ENCODE measurements at regions not wholly inside any gene's neighbourhood (a gene's known extent, or its start where the extent isn't known, plus 50 kb on each side); places are given as distances from the start of the nearest gene placed in this dataset.

DNA sequence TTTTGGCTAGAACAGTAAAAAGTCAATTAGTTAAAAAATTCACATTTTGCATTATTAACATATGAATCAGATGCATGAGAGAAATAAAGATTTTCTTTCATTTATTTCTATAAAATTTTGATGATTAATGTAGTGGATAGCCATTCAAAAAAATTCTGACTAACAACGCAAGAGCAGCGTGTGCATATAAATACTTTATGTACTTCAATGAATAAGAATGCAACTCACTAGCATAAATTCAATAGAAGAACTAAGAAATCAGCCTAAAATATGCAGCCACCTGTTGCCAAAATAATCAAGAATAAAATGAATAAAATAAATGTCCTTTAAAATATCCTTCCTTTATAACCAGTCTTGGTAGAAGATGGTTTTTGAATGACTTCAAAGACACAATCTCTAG lies 471.9 kb downstream of the PDGFC start:
- Histone ChIP-seq H3K27ac (ENCODE audit: low read depth in 2 of 2, low read length in 1 of 2) (no peak overlapping the region), H3K4me3 (ENCODE audit: low read depth in 1 of 2, low read length in 2 of 2) (no peak overlapping the region), H3K36me3 (ENCODE audit: control insufficient read depth in 2 of 2, insufficient read depth in 2 of 2, low read length in 1 of 2) (no peaks in the 10 kb centered on the region), H3K27me3 (ENCODE audit: control insufficient read depth in 1 of 2, insufficient read depth in 2 of 2, low read length in 2 of 2) (peaks cover 0 to 3% of the 10 kb centered on the region in 2 donors), H3K4me1 (ENCODE audit: control insufficient read depth in 2 of 2, insufficient read depth in 2 of 2, low read length in 1 of 2) (no peaks in the 10 kb centered on the region), H3K9me3 (ENCODE audit: control insufficient read depth in 2 of 2, insufficient read depth in 1 of 2, low read depth in 1 of 2, low read length in 1 of 2) (no peaks in the 10 kb centered on the region)
- 93 to 94% methylated on average over 2 of the region's 2 CpGs for WGBS, 2 donors

DNA sequence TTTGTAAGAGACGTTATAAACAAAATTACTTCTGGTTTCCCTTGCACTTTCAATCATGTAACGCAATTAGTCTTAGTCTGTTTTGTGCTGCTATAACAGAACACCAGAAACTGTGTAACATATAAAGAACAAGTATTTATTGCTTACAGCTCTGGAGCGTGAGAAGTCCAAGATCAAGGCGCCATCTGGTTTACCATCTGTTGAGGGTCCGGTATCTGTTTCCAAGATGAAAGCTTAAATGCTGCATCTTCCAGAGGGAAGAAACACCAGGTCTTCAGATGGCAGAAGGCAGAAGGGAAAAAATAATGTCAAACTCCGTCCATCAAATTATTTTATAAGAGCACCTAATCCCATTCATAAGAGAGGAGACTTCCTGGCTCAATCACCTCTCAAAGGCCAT lies 474.1 kb downstream of the PDGFC start:
- Histone ChIP-seq H3K36me3 (ENCODE audit: control insufficient read depth in 2 of 2, insufficient read depth in 2 of 2, low read length in 1 of 2) (no peaks in the 10 kb centered on the region), H3K4me1 (ENCODE audit: control insufficient read depth in 2 of 2, insufficient read depth in 2 of 2, low read length in 1 of 2) (no peaks in the 10 kb centered on the region), H3K9me3 (ENCODE audit: control insufficient read depth in 2 of 2, insufficient read depth in 1 of 2, low read depth in 1 of 2, low read length in 1 of 2) (no peaks in the 10 kb centered on the region), H3K27ac (ENCODE audit: low read depth in 2 of 2, low read length in 1 of 2) (no peak overlapping the region), H3K27me3 (ENCODE audit: control insufficient read depth in 1 of 2, insufficient read depth in 2 of 2, low read length in 2 of 2) (peaks cover 0 to 3% of the 10 kb centered on the region in 2 donors), H3K4me3 (ENCODE audit: low read depth in 1 of 2, low read length in 2 of 2) (no peak overlapping the region)
- WGBS, 2 donors: 88 to 92% methylated on average over 6 of the region's 6 CpGs

DNA sequence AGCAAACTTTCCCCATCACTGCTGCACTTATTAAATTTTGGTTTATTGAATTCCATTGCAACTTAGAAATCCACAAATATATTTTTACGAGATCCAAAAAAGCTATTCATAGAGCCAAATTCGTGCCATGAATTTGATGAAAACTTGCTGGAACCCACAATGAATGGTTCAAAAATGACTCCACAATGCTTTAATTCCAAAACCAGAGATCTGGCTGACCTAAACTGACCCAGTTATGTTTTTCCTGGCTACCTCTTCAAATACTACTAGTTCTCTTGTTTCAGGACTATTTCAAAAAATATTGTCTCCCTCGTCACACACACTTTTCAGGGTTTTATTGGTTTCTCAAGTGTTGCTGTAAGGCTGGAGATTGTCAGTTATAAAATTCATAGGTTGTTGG lies 474.8 kb downstream of the PDGFC start:
- no peaks in the 10 kb centered on the region for H3K4me1 ChIP-seq (ENCODE audit: control insufficient read depth in 2 of 2, insufficient read depth in 2 of 2, low read length in 1 of 2)
- no peaks in the 10 kb centered on the region for H3K9me3 ChIP-seq (ENCODE audit: control insufficient read depth in 2 of 2, insufficient read depth in 1 of 2, low read depth in 1 of 2, low read length in 1 of 2)
- no peak overlapping the region for H3K27ac ChIP-seq (ENCODE audit: low read depth in 2 of 2, low read length in 1 of 2)
- H3K4me3 ChIP-seq (ENCODE audit: low read depth in 1 of 2, low read length in 2 of 2): no peak overlapping the region
- no peaks in the 10 kb centered on the region for H3K36me3 ChIP-seq (ENCODE audit: control insufficient read depth in 2 of 2, insufficient read depth in 2 of 2, low read length in 1 of 2)
- 70 to 72% methylated on average over 3 of the region's 3 CpGs for WGBS, 2 donors
- peaks cover 0 to 3% of the 10 kb centered on the region in 2 donors for H3K27me3 ChIP-seq (ENCODE audit: control insufficient read depth in 1 of 2, insufficient read depth in 2 of 2, low read length in 2 of 2)

DNA sequence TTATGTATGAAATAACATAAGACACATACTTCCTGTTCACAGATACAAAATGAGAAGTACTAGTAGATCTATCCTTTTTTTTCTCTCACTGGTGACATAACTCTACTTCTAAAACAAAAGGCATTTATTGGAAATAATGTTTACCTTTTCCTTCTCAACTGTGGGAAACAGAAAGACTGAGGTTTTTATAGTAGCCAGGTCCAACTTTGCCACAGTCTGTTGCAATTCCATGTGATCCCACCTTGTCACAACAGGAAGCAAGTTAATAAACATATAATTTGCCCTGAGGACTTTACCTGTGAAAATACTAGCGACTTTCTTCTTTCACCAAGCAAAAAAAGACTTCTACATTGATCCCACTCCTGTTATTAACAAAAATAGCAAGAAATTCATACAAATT lies 475.8 kb downstream of the PDGFC start:
- H3K4me1 ChIP-seq (ENCODE audit: control insufficient read depth in 2 of 2, insufficient read depth in 2 of 2, low read length in 1 of 2): no peaks in the 10 kb centered on the region
- no peaks in the 10 kb centered on the region for H3K9me3 ChIP-seq (ENCODE audit: control insufficient read depth in 2 of 2, insufficient read depth in 1 of 2, low read depth in 1 of 2, low read length in 1 of 2)
- 31 to 40% methylated on average over 1 of the region's 1 CpG for WGBS, 2 donors
- no peak overlapping the region for H3K27ac ChIP-seq (ENCODE audit: low read depth in 2 of 2, low read length in 1 of 2)
- peaks cover 0 to 3% of the 10 kb centered on the region in 2 donors for H3K27me3 ChIP-seq (ENCODE audit: control insufficient read depth in 1 of 2, insufficient read depth in 2 of 2, low read length in 2 of 2)
- H3K36me3 ChIP-seq (ENCODE audit: control insufficient read depth in 2 of 2, insufficient read depth in 2 of 2, low read length in 1 of 2): no peaks in the 10 kb centered on the region
- no peak overlapping the region for H3K4me3 ChIP-seq (ENCODE audit: low read depth in 1 of 2, low read length in 2 of 2)

DNA sequence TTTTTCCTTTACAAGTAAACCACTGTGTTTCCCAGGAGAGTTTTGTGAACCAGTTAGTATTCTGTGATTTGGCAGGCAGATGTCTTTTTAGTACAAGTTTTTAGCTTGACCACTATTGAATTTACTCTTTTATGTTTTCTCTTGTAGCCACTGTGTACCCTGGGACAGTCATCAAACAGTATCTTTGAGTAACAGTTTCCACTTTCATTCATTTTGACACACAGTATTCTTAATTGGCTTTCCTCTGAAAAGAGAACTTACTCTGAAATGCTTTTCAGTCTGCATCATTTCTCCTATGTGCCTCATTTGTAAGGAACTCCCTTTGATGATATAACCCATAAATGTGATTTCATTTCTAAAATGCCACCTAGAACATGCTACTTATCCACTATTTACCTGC lies 476.5 kb downstream of the PDGFC start:
- H3K27ac ChIP-seq (ENCODE audit: low read depth in 2 of 2, low read length in 1 of 2): no peak overlapping the region
- H3K9me3 ChIP-seq (ENCODE audit: control insufficient read depth in 2 of 2, insufficient read depth in 1 of 2, low read depth in 1 of 2, low read length in 1 of 2): no peaks in the 10 kb centered on the region
- H3K4me1 ChIP-seq (ENCODE audit: control insufficient read depth in 2 of 2, insufficient read depth in 2 of 2, low read length in 1 of 2): no peaks in the 10 kb centered on the region
- H3K4me3 ChIP-seq (ENCODE audit: low read depth in 1 of 2, low read length in 2 of 2): no peak overlapping the region
- peaks cover 0 to 3% of the 10 kb centered on the region in 2 donors for H3K27me3 ChIP-seq (ENCODE audit: control insufficient read depth in 1 of 2, insufficient read depth in 2 of 2, low read length in 2 of 2)
- H3K36me3 ChIP-seq (ENCODE audit: control insufficient read depth in 2 of 2, insufficient read depth in 2 of 2, low read length in 1 of 2): no peaks in the 10 kb centered on the region

DNA sequence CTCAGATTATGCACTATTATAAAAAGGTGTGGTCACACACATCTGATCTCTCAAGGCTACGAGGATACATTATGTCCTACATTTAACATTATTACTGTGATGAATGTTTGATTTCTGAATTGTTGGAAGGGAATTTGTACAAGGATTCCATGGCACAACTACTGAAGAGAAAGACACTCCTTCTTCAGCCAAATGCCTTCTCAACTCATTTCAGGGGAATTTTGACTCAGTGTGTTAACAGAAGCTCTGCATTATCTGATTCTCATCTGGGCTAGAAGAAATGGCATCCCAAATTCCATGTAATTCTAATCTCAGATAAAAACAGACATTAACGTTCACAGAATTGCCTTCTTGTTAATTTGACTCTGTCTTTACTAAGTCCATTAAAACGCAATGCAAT lies 477.7 kb downstream of the PDGFC start:
- no peak overlapping the region for H3K4me3 ChIP-seq (ENCODE audit: low read depth in 1 of 2, low read length in 2 of 2)
- H3K36me3 ChIP-seq (ENCODE audit: control insufficient read depth in 2 of 2, insufficient read depth in 2 of 2, low read length in 1 of 2): no peaks in the 10 kb centered on the region
- 55 to 67% methylated on average over 3 of the region's 3 CpGs for WGBS, 2 donors

DNA sequence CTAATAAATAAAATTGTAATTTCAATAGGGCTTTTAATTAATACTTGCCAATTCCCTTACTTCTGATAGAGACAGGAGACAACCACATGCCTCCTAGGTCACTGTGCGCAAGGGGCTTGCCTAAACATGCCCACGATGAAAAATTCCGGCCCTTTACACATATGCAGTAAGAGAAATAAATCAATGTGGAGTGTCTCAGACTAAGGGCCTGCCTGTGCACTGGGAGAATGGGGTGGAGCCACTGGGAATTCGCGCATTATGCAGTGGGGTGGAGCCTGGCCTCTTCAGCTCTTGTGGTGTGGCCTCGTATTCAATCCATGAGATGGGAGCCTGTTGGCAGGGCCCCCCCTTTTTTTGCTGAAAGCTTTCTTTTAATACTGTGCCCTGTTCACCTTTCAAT lies 484.5 kb downstream of the PDGFC start:
- Histone ChIP-seq H3K36me3 (ENCODE audit: control insufficient read depth in 2 of 2, insufficient read depth in 2 of 2, low read length in 1 of 2) (no peaks in the 10 kb centered on the region), H3K4me1 (ENCODE audit: control insufficient read depth in 2 of 2, insufficient read depth in 2 of 2, low read length in 1 of 2) (no peaks in the 10 kb centered on the region), H3K27ac (ENCODE audit: low read depth in 2 of 2, low read length in 1 of 2) (no peak overlapping the region), H3K9me3 (ENCODE audit: control insufficient read depth in 2 of 2, insufficient read depth in 1 of 2, low read depth in 1 of 2, low read length in 1 of 2) (peaks cover 0 to 2% of the 10 kb centered on the region in 2 donors), H3K27me3 (ENCODE audit: control insufficient read depth in 1 of 2, insufficient read depth in 2 of 2, low read length in 2 of 2) (no peaks in the 10 kb centered on the region), H3K4me3 (ENCODE audit: low read depth in 1 of 2, low read length in 2 of 2) (no peak overlapping the region)
- WGBS, 2 donors: 90 to 91% methylated on average over 6 of the region's 6 CpGs

More for the DNA sequence above, 477.7 kb downstream of the PDGFC start:
- H3K4me1 ChIP-seq (ENCODE audit: control insufficient read depth in 2 of 2, insufficient read depth in 2 of 2, low read length in 1 of 2): no peaks in the 10 kb centered on the region
- peaks cover 0 to 3% of the 10 kb centered on the region in 2 donors for H3K27me3 ChIP-seq (ENCODE audit: control insufficient read depth in 1 of 2, insufficient read depth in 2 of 2, low read length in 2 of 2)
- no peaks in the 10 kb centered on the region for H3K9me3 ChIP-seq (ENCODE audit: control insufficient read depth in 2 of 2, insufficient read depth in 1 of 2, low read depth in 1 of 2, low read length in 1 of 2)
- H3K27ac ChIP-seq (ENCODE audit: low read depth in 2 of 2, low read length in 1 of 2): no peak overlapping the region

DNA sequence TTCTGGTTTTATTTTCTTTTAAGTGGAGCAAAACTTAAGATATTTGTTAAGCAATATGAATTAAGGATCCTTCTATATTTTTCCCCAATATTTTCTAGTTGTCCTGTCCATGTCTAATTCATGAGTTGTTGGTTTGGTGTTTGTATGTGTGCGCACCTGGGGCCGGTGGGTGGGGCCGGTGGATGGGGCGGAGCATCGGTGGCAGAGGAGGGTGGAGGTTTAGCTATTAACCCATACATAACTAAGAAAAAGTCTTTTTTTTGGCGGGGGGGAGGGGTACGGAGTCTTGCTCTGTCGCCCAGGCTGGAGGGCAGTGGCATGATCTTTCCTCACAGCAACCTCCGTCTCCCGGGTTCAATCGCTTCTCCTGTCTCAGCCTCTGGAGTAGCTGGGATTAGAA lies 489.8 kb downstream of the PDGFC start:
- 92 to 95% methylated on average over 11 of the region's 11 CpGs for WGBS, 2 donors
- no peak overlapping the region for H3K4me3 ChIP-seq (ENCODE audit: low read depth in 1 of 2, low read length in 2 of 2)
- no peaks in the 10 kb centered on the region for H3K27me3 ChIP-seq (ENCODE audit: control insufficient read depth in 1 of 2, insufficient read depth in 2 of 2, low read length in 2 of 2)
- no peak overlapping the region for H3K27ac ChIP-seq (ENCODE audit: low read depth in 2 of 2, low read length in 1 of 2)
- H3K4me1 ChIP-seq (ENCODE audit: control insufficient read depth in 2 of 2, insufficient read depth in 2 of 2, low read length in 1 of 2): no peaks in the 10 kb centered on the region
- no peaks in the 10 kb centered on the region for H3K36me3 ChIP-seq (ENCODE audit: control insufficient read depth in 2 of 2, insufficient read depth in 2 of 2, low read length in 1 of 2)
- no peaks in the 10 kb centered on the region for H3K9me3 ChIP-seq (ENCODE audit: control insufficient read depth in 2 of 2, insufficient read depth in 1 of 2, low read depth in 1 of 2, low read length in 1 of 2)

DNA sequence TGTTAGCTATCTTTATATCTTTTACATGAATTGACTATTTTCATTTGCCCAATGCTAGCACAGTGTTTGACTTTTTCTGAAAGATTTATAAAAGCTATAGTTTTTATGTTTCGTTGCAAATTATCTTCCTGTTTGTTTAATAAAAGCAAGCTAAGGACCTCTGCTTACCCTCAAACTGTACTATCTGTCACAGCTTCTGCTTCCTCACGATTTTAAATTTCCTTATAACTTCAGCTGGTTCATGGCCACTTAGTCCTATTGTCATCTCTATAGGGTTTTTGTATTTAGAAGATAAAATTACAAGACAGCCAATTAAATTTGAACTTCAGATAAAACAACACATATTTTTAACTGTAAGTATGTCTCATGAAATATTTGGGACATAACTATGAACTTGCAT lies 494.0 kb downstream of the PDGFC start:
- no peaks in the 10 kb centered on the region for H3K9me3 ChIP-seq (ENCODE audit: control insufficient read depth in 2 of 2, insufficient read depth in 1 of 2, low read depth in 1 of 2, low read length in 1 of 2)
- no peaks in the 10 kb centered on the region for H3K36me3 ChIP-seq (ENCODE audit: control insufficient read depth in 2 of 2, insufficient read depth in 2 of 2, low read length in 1 of 2)
- H3K27me3 ChIP-seq (ENCODE audit: control insufficient read depth in 1 of 2, insufficient read depth in 2 of 2, low read length in 2 of 2): no peaks in the 10 kb centered on the region
- WGBS, 2 donors: 62 to 67% methylated on average over 2 of the region's 2 CpGs
- H3K4me3 ChIP-seq (ENCODE audit: low read depth in 1 of 2, low read length in 2 of 2): no peak overlapping the region
- no peaks in the 10 kb centered on the region for H3K4me1 ChIP-seq (ENCODE audit: control insufficient read depth in 2 of 2, insufficient read depth in 2 of 2, low read length in 1 of 2)
- H3K27ac ChIP-seq (ENCODE audit: low read depth in 2 of 2, low read length in 1 of 2): no peak overlapping the region

DNA sequence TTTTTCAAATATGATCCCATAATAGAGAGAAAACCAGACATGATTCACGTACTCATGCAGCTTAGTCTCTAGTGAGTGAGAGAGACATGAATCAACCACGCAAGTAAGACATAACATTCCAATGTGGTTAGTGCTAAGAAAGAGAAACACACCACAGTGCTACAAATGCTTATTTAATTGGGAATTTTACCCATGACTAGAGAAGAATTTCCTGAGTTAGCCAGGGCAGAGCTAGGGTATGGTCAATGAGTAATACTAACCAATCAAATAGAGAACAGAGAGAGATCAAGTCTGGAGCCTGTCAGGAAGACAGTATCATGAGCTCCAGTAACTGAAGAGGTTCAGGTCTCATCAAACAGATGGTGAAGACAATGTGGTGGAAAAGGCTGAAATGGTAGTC lies 495.2 kb downstream of the PDGFC start:
- H3K27ac ChIP-seq (ENCODE audit: low read depth in 2 of 2, low read length in 1 of 2): no peak overlapping the region
- 55 to 79% methylated on average over 2 of the region's 2 CpGs for WGBS, 2 donors
- H3K27me3 ChIP-seq (ENCODE audit: control insufficient read depth in 1 of 2, insufficient read depth in 2 of 2, low read length in 2 of 2): no peaks in the 10 kb centered on the region
- H3K4me1 ChIP-seq (ENCODE audit: control insufficient read depth in 2 of 2, insufficient read depth in 2 of 2, low read length in 1 of 2): no peaks in the 10 kb centered on the region
- no peaks in the 10 kb centered on the region for H3K9me3 ChIP-seq (ENCODE audit: control insufficient read depth in 2 of 2, insufficient read depth in 1 of 2, low read depth in 1 of 2, low read length in 1 of 2)
- no peak overlapping the region for H3K4me3 ChIP-seq (ENCODE audit: low read depth in 1 of 2, low read length in 2 of 2)
- H3K36me3 ChIP-seq (ENCODE audit: control insufficient read depth in 2 of 2, insufficient read depth in 2 of 2, low read length in 1 of 2): no peaks in the 10 kb centered on the region
